HT1080 (cell line): ENCODE measurements at regions not wholly inside any gene's neighbourhood (a gene's known extent, or its start where the extent isn't known, plus 50 kb on each side); places are given as distances from the start of the nearest gene placed in this dataset.
"Not testable (repeated sequence)": the region's sequence is repeated elsewhere in the genome, so short reads cannot be mapped to it uniquely, and the experiment has no call there.

Experiments
- DNase-seq: peaks from one replicate; pipeline ENCODE4 v3.0.0-alpha.2; 2015; ENCODE audit warnings: low read depth

- DNase-seq, result no peak
Observed at GRCh38 chr13:50227361-50227760, 212.1 kb downstream of the KCNRG start.

- DNase-seq, result no peak
Observed at GRCh38 chr13:50228527-50228926, 213.3 kb downstream of the KCNRG start.

- DNase-seq, result peak; percentile 21
Observed at GRCh38 chr13:50229960-50230661, 214.9 kb downstream of the KCNRG start.

GRCh38 chr13:50230662-50230978 lies 215.4 kb downstream of the KCNRG start:
- no peak for DNase-seq

- not testable (repeated sequence) for DNase-seq
Observed at GRCh38 chr13:50233574-50233973, 218.3 kb downstream of the KCNRG start.

GRCh38 chr13:50235604-50236342 lies 220.5 kb downstream of the KCNRG start:
- DNase-seq, result no peak

- no peak for DNase-seq
Observed at GRCh38 chr13:50236898-50237318, 221.7 kb downstream of the KCNRG start.

GRCh38 chr13:50238922-50239321 lies 223.7 kb downstream of the KCNRG start:
- DNase-seq, result no peak

GRCh38 chr13:50241479-50241878 lies 226.2 kb downstream of the KCNRG start:
- DNase-seq, result no peak

GRCh38 chr13:50243931-50244330 lies 228.7 kb downstream of the KCNRG start:
- DNase-seq, result no peak

GRCh38 chr13:50244355-50244712 lies 229.1 kb downstream of the KCNRG start:
- DNase-seq, result no peak

GRCh38 chr13:50244713-50245574 lies 229.7 kb downstream of the KCNRG start:
- peak; percentile 93 for DNase-seq

GRCh38 chr13:50247223-50247622 lies 232.0 kb downstream of the KCNRG start:
- DNase-seq, result no peak

- no peak for DNase-seq
Observed at GRCh38 chr13:50248516-50249143, 233.4 kb downstream of the KCNRG start.

- DNase-seq, result no peak
Observed at GRCh38 chr13:50249144-50249521, 233.9 kb downstream of the KCNRG start.

GRCh38 chr13:50250401-50250800 lies 235.2 kb downstream of the KCNRG start:
- DNase-seq, result no peak

GRCh38 chr13:50255639-50256038 lies 240.4 kb downstream of the KCNRG start:
- no peak for DNase-seq

- DNase-seq, result not testable (repeated sequence)
Observed at GRCh38 chr13:50256536-50257321, 241.5 kb downstream of the KCNRG start.

- DNase-seq, result no peak
Observed at GRCh38 chr13:50257646-50258045, 242.4 kb downstream of the KCNRG start.

GRCh38 chr13:50261130-50261901 lies 246.1 kb downstream of the KCNRG start:
- no peak for DNase-seq
